Neural cell (in vitro differentiated cells): ENCODE measurements at regions not wholly inside any gene's neighbourhood (a gene's known extent, or its start where the extent isn't known, plus 50 kb on each side); places are given as distances from the start of the nearest gene placed in this dataset.

Experiments
- H2AFZ ChIP-seq: fragments of 200-600, 300-800 bp; sonication (generic), shearing (Covaris generic); 2 replicates; pipeline ENCODE4 v1.6.0; 2014; ENCODE audit warnings: low read depth, mild to moderate bottlenecking, antibody characterized with exemption, low read length, moderate library complexity
- H3F3A ChIP-seq: fragments of 200-600 bp; shearing (Covaris generic); 2 replicates; pipeline ENCODE4 v1.6.1; 2016; ENCODE audit warnings: mild to moderate bottlenecking, moderate library complexity, mixed read lengths, antibody characterized with exemption, low read length; ENCODE audit not compliant: insufficient read depth, poor library complexity, severe bottlenecking
- H3K27ac ChIP-seq: fragments of 200-600, 300-800 bp; sonication (generic), shearing (Covaris generic); 2 replicates; pipeline ENCODE4 v1.5.1; 2014; ENCODE audit warnings: mild to moderate bottlenecking, low read length, moderate library complexity
- H3K27me3 ChIP-seq: fragments of 300-800, 200-600 bp; sonication (generic), shearing (Covaris generic); 2 replicates; pipeline ENCODE4 v1.6.0; 2014; ENCODE audit warnings: mild to moderate bottlenecking, low read depth, low read length, moderate library complexity; ENCODE audit not compliant: insufficient read depth
- H3K36me3 ChIP-seq: fragments of 300-800, 200-600 bp; sonication (generic), shearing (Covaris generic); 2 replicates; pipeline ENCODE4 v1.5.1; 2014; ENCODE audit warnings: mild to moderate bottlenecking, antibody characterized with exemption, low read length, moderate library complexity; ENCODE audit not compliant: insufficient read depth
- H3K4me2 ChIP-seq: fragments of 300-800, 200-600 bp; sonication (generic), shearing (Covaris generic); 2 replicates; pipeline ENCODE4 v1.6.0; 2014; ENCODE audit warnings: mild to moderate bottlenecking, low read length
- H3K4me3 ChIP-seq: fragments of 300-800, 200-600 bp; sonication (generic), shearing (Covaris generic); 2 replicates; pipeline ENCODE4 v1.5.1; 2014; ENCODE audit warnings: mild to moderate bottlenecking, low read length, moderate library complexity
- H3K79me2 ChIP-seq: fragments of 200-600 bp; shearing (Covaris generic); replicated peaks from 2 replicates; pipeline ENCODE4 v1.6.0; 2014; ENCODE audit warnings: mild to moderate bottlenecking, low read length, moderate library complexity; ENCODE audit not compliant: insufficient read depth
- H3K9ac ChIP-seq: fragments of 300-800, 200-600 bp; sonication (generic), shearing (Covaris generic); 2 replicates; pipeline ENCODE4 v1.6.1; 2016; ENCODE audit warnings: mild to moderate bottlenecking, low read length, mixed read lengths
- H3K9me2 ChIP-seq: fragments of 200-600 bp; shearing (Covaris generic); 2 replicates; pipeline ENCODE4 v1.6.1; 2016; ENCODE audit warnings: mild to moderate bottlenecking, low read length, mixed read lengths; ENCODE audit not compliant: insufficient read depth
- H3K9me3 ChIP-seq: fragments of 200-600, 300-800 bp; sonication (generic), shearing (Covaris generic); 2 replicates; pipeline ENCODE4 v1.6.1; 2016; ENCODE audit warnings: mild to moderate bottlenecking, mixed run types, low read length, moderate library complexity, mixed read lengths
- H4K20me1 ChIP-seq: fragments of 200-600 bp; shearing (Covaris generic); 2 replicates; pipeline ENCODE4 v1.6.1; 2016; ENCODE audit warnings: mild to moderate bottlenecking, mixed run types; ENCODE audit not compliant: insufficient read depth
- CTCF ChIP-seq: fragments of 450-650 bp; IDR thresholded peaks from 2 replicates; pipeline ENCODE4 v1.5.1; 2014; ENCODE audit warnings: antibody characterized with exemption, mild to moderate bottlenecking, moderate library complexity; ENCODE audit not compliant: poor library complexity, severe bottlenecking
- EP300 ChIP-seq: fragments of 450-650 bp; conservative IDR thresholded peaks from 2 replicates; pipeline ENCODE4 v1.6.1; 2014; ENCODE audit warnings: antibody characterized with exemption, mild to moderate bottlenecking, moderate library complexity; ENCODE audit not compliant: poor library complexity, severe bottlenecking
- EZH2 ChIP-seq: fragments of 200-600, 300-800 bp; shearing (Covaris generic), sonication (generic); IDR thresholded peaks from 2 replicates; pipeline ENCODE4 v1.6.1; 2014; ENCODE audit warnings: antibody characterized with exemption, low read length, borderline replicate concordance, mild to moderate bottlenecking; ENCODE audit not compliant: insufficient read depth, poor library complexity, severe bottlenecking
- MXI1 ChIP-seq: fragments of 450-650 bp; conservative IDR thresholded peaks from 2 replicates; pipeline ENCODE4 v1.6.1; 2014; ENCODE audit warnings: antibody characterized with exemption, mild to moderate bottlenecking; ENCODE audit not compliant: poor library complexity, severe bottlenecking
- POLR2AphosphoS5 ChIP-seq: IDR thresholded peaks from 2 replicates; pipeline ENCODE4 v1.6.1; 2012
- RAD21 ChIP-seq: fragments of 450-650 bp; conservative IDR thresholded peaks from 2 replicates; pipeline ENCODE4 v1.6.1; 2014; ENCODE audit warnings: antibody characterized with exemption, mild to moderate bottlenecking, moderate library complexity
- REST ChIP-seq: IDR thresholded peaks from 2 replicates; pipeline ENCODE4 v1.6.1; 2012; ENCODE audit warnings: borderline replicate concordance
- SMC3 ChIP-seq: fragments of 450-650 bp; conservative IDR thresholded peaks from 2 replicates; pipeline ENCODE4 v1.6.1; 2014; ENCODE audit warnings: antibody characterized with exemption, mild to moderate bottlenecking, moderate library complexity; ENCODE audit not compliant: poor library complexity
- TAF1 ChIP-seq: IDR thresholded peaks from 2 replicates; pipeline ENCODE4 v1.6.1; 2012; ENCODE audit warnings: low read depth

GRCh38 chr9:754150-754931 is 87.2 kb upstream of the DMRT1 start:
- Histone ChIP-seq H3F3A (no peaks in the 10 kb centered on the region), H3K79me2 (no peaks in the 10 kb centered on the region), H3K4me2 (no peak overlapping the region), H3K27ac (no peak overlapping the region), H3K4me3 (no peak overlapping the region), H3K9ac (no peak overlapping the region), H2AFZ (no peak overlapping the region), H3K9me2 (no peaks in the 10 kb centered on the region), H3K36me3 (no peaks in the 10 kb centered on the region), H3K9me3 (no peaks in the 10 kb centered on the region), H4K20me1 (no peaks in the 10 kb centered on the region), H3K27me3 (no peaks in the 10 kb centered on the region)
- TF ChIP-seq REST (no peak), EZH2 (no peak), TAF1 (no peak), EP300 (no peak), CTCF (no peak), RAD21 (no peak), MXI1 (no peak), SMC3 (no peak), POLR2AphosphoS5 (no peak)

- H4K20me1 ChIP-seq: no peaks in the 10 kb centered on the region
- no peaks in the 10 kb centered on the region for H3K9me2 ChIP-seq
- H3F3A ChIP-seq: no peaks in the 10 kb centered on the region
- no peaks in the 10 kb centered on the region for H3K79me2 ChIP-seq
- H3K4me2 ChIP-seq: no peak overlapping the region
- no peak overlapping the region for H3K9ac ChIP-seq
- H3K36me3 ChIP-seq: no peaks in the 10 kb centered on the region
- no peaks in the 10 kb centered on the region for H3K27me3 ChIP-seq
- H3K4me3 ChIP-seq: no peak overlapping the region
- H2AFZ ChIP-seq: no peak overlapping the region
- no peaks in the 10 kb centered on the region for H3K9me3 ChIP-seq
- no peak overlapping the region for H3K27ac ChIP-seq
- TF ChIP-seq RAD21 (no peak), TAF1 (no peak), SMC3 (no peak), REST (no peak), EP300 (no peak), MXI1 (no peak), CTCF (no peak), POLR2AphosphoS5 (no peak), EZH2 (no peak)
Observed at GRCh38 chr9:755454-756381, 85.8 kb upstream of the DMRT1 start.
